Esophagus squamous epithelium (tissue), 5 donors: ENCODE measurements at regions not wholly inside any gene's neighbourhood (a gene's known extent, or its start where the extent isn't known, plus 50 kb on each side); places are given as distances from the start of the nearest gene placed in this dataset.
"Not testable (repeated sequence)": the region's sequence is repeated elsewhere in the genome, so short reads cannot be mapped to it uniquely, and the experiment has no call there.

Source experiments
- DNase-seq: peaks from one replicate; lab custom pipeline; 2025; lab: John Stamatoyannopoulos, UW
- H3K27ac ChIP-seq, 4 donors: fragments of 200-600 bp; sonication (generic); one replicate each; pipeline ENCODE4 v1.5.1; 2016 to 2019; ENCODE audit warnings: mild to moderate bottlenecking in 1 of 4
- H3K27me3 ChIP-seq, 4 donors: fragments of 200-600 bp; sonication (generic); 1 replicate in 3 of 4; 2 replicates in 1 of 4; pipeline versions ENCODE4 v1.5.1 to v1.6.0; 2017 to 2021; ENCODE audit warnings: antibody characterized with exemption in 1 of 4
- H3K36me3 ChIP-seq, 3 donors: fragments of 200-600 bp; sonication (generic); one replicate each; pipeline ENCODE4 v1.5.1; 2016 to 2019
- H3K4me1 ChIP-seq, 3 donors: fragments of 200-600 bp; sonication (generic); one replicate each; pipeline ENCODE4 v1.5.1; 2017 to 2019
- H3K4me3 ChIP-seq, 4 donors: fragments of 200-600 bp; sonication (generic); 1 replicate in 3 of 4; 2 replicates in 1 of 4; pipeline ENCODE4 v1.5.1; 2016 to 2019; ENCODE audit warnings: mild to moderate bottlenecking in 2 of 4, moderate library complexity in 1 of 4
- H3K9me3 ChIP-seq, 3 donors: fragments of 200-600 bp; sonication (generic); one replicate each; pipeline ENCODE4 v1.5.1; 2016 to 2019
- POLR2A ChIP-seq, 4 donors: fragments of 450-650 bp; IDR thresholded peaks; one replicate each; pipeline ENCODE4 v1.6.1; 2017; ENCODE audit warnings: antibody characterized with exemption in 4 of 4, mild to moderate bottlenecking in 4 of 4, moderate library complexity in 3 of 4
- WGBS, 2 donors: methylation state at CpG; one replicate each; pipeline ENCODE4 v1.1.5; 2018; 5-methylcytosine and 5-hydroxymethylcytosine counted together
- intact Hi-C: fragments of 100-400 bp; cut with DNase I; formaldehyde crosslinking; loops from one replicate; pipeline ENCODE4 v1.15.0; 2022
- TF ChIP-seq, protein P1 (sequence below), 6 experiments: fragments of 450-650 bp in 4 of 6; fragments of 200-600 bp in 2 of 6; sonication (generic) in 2 of 6; IDR thresholded peaks; one replicate each; pipeline ENCODE4 v1.5.1; 2016 to 2019; ENCODE audit warnings: antibody characterized with exemption in 6 of 6, mild to moderate bottlenecking in 4 of 6, moderate library complexity in 4 of 6
- donor health status: DM: yes; HTN: yes; CAD: no.

DNA sequence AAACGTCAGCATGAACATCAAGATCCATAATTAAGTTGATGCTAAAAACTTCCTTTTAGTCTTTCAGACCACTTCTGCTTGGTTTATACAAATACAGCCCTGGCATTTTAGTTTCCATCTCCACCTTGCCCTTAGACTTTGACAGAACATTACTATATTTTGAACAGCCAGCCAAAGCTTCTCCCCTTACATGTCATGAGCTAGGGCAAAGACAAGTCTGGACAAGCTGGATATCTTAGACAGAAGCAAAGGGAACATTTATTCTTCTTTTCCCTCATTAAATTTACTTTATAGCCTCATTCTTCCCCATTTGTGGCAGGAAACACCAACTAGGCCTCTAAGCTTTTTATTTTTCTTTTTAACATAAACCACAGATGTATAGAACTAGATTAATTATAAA lies 403.3 kb downstream of the SUCLG1 start:
- WGBS, 2 donors: 25 to 29% methylated on average over 1 of the region's 1 CpG
- no peaks in the 10 kb centered on the region for H3K27me3 ChIP-seq
- intact Hi-C loops: no loop called here
- peaks cover 0 to 11% (median 0%) of the 10 kb centered on the region in 3 donors for H3K4me1 ChIP-seq
- H3K9me3 ChIP-seq: no peaks in the 10 kb centered on the region
- H3K27ac ChIP-seq: no peak overlapping the region
- TF ChIP-seq, protein P1, sequence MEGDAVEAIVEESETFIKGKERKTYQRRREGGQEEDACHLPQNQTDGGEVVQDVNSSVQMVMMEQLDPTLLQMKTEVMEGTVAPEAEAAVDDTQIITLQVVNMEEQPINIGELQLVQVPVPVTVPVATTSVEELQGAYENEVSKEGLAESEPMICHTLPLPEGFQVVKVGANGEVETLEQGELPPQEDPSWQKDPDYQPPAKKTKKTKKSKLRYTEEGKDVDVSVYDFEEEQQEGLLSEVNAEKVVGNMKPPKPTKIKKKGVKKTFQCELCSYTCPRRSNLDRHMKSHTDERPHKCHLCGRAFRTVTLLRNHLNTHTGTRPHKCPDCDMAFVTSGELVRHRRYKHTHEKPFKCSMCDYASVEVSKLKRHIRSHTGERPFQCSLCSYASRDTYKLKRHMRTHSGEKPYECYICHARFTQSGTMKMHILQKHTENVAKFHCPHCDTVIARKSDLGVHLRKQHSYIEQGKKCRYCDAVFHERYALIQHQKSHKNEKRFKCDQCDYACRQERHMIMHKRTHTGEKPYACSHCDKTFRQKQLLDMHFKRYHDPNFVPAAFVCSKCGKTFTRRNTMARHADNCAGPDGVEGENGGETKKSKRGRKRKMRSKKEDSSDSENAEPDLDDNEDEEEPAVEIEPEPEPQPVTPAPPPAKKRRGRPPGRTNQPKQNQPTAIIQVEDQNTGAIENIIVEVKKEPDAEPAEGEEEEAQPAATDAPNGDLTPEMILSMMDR (IDR thresholded peaks at IDR 0.05): no peak
- no peak for TF ChIP-seq POLR2A (IDR thresholded peaks at IDR 0.05)
- H3K36me3 ChIP-seq: no peaks in the 10 kb centered on the region
- no peak overlapping the region for H3K4me3 ChIP-seq
- no peak for DNase-seq

DNA sequence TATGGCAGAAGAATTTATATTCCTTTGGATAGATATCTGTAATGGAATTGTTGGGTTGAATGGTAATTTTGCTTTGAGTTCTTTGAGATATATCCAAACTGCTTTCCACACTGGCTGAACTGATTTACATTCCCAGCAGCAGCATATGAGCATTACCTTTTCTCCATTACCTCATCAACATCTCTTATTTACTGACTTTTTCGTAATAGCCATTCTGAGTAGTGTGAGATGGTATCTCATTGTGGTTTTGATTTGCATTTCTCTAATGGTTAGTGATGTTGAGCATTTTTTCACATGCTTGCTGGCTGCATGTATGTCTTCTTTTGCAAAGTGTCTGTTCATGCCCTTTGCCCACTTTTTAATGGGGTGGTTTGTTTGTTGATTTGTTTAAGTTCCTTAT lies 404.5 kb downstream of the SUCLG1 start:
- 79 to 86% methylated on average over 1 of the region's 1 CpG for WGBS, 2 donors
- peaks cover 0 to 11% (median 0%) of the 10 kb centered on the region in 3 donors for H3K4me1 ChIP-seq
- H3K9me3 ChIP-seq, H3K27me3 ChIP-seq, DNase-seq, intact Hi-C loops, H3K4me3 ChIP-seq, H3K27ac ChIP-seq, H3K36me3 ChIP-seq: not testable (repeated sequence)

DNA sequence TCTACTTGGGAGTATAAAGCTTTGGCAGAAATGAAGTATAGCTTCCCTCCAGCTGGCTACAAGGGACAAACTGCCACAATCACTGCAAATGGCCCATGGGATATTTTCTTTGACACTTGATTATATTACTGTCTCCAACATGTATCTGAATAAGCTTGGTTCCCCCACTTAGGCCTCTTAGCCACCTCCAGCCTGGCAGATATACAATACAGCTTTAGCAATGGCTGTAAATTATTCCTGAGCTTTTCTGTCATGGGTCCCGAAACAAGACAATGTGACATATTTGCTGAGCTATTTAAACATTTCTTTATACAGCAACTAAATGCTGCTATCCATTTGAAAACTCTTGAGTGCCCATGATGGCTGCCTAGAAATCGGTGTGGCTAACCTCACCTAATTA lies 406.2 kb downstream of the SUCLG1 start:
- Histone ChIP-seq H3K9me3 (no peaks in the 10 kb centered on the region), H3K4me1 (peaks cover 0 to 11% (median 0%) of the 10 kb centered on the region in 3 donors), H3K36me3 (no peaks in the 10 kb centered on the region), H3K4me3 (no peak overlapping the region), H3K27ac (peak overlapping the region in 1 of 4 donors; percentile 34), H3K27me3 (no peaks in the 10 kb centered on the region)
- 44 to 85% methylated on average over 2 of the region's 2 CpGs for whole genome bisulfite sequencing, 2 donors
- intact Hi-C loops: no loop called here
- DNase-seq: no peak
- TF ChIP-seq, protein P1 (IDR thresholded peaks at IDR 0.05): no peak
- no peak for TF ChIP-seq POLR2A (IDR thresholded peaks at IDR 0.05)

DNA sequence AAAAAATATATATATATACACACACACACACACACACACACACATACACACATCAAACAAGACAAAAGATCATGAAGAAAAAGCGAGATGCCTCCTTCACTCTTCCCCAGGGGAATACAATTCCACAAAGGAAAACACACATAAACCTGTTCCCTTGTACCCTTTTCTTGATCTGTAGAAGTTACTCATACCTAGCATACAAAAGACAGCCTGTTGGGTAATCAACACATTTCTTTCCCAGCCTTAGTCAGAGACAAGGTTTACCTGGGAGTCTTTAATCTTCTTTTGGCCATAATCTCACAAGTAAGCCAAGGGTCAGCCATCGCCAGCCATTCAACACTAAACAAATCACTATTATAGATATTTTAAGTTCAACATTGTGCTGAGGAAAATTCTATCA lies 407.0 kb downstream of the SUCLG1 start:
- H3K27me3 ChIP-seq: no peaks in the 10 kb centered on the region
- intact Hi-C loops: no loop called here
- no peak for DNase-seq

DNA sequence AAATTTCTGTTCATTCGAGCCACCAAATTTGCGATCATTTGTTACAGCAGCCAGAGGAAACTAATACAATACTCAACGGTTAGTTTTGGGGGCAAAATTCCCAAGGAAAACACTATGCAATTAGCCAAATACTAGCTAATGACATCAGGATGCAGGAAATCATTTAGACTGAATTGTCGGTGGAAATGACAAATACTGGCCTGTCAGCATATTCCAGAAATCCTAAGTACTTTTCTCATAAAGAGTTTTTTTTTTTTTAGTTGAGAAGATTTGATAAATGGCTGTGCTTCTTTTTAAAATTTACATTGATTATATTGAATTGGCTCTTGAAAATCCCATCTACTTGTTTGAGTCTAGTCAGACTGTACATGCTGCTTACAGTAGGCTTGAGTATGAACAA lies 410.1 kb downstream of the SUCLG1 start:
- Histone ChIP-seq H3K27me3 (no peaks in the 10 kb centered on the region), H3K27ac (no peak overlapping the region), H3K36me3 (no peaks in the 10 kb centered on the region), H3K4me3 (no peak overlapping the region), H3K9me3 (no peaks in the 10 kb centered on the region), H3K4me1 (peaks cover 0 to 11% (median 0%) of the 10 kb centered on the region in 3 donors)
- no peak for TF ChIP-seq POLR2A (IDR thresholded peaks at IDR 0.05)
- no peak for DNase-seq
- intact Hi-C loops: no loop called here
- 65 to 73% methylated on average over 4 of the region's 4 CpGs for WGBS, 2 donors

More for the DNA sequence above, 407.0 kb downstream of the SUCLG1 start:
- Histone ChIP-seq H3K27ac (peak overlapping the region in 1 of 4 donors; percentile 34), H3K4me1 (peaks cover 0 to 11% (median 0%) of the 10 kb centered on the region in 3 donors), H3K4me3 (no peak overlapping the region), H3K9me3 (no peaks in the 10 kb centered on the region), H3K36me3 (no peaks in the 10 kb centered on the region)
- WGBS, 2 donors: 49% methylated on average over 2 of the region's 2 CpGs
- TF ChIP-seq, protein P1 (IDR thresholded peaks at IDR 0.05): no peak
- no peak for TF ChIP-seq POLR2A (IDR thresholded peaks at IDR 0.05)

DNA sequence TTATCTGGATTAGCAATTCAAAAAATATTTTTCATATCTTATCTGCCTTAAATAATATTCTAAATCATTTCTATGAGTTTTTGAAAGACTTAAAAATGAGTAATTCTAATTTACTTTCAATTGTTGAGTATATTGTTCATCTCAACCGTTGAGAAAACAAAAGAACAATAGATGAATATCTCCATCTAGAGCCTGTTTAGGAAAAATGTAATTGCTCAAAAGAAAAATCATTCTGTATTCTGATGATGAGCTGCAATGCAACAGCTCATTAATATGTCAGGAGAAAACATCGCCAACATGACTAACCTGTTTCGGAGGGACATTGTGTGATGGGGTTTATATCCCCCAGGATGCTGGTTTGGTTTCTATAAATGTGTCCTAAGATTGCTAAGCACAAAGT lies 417.6 kb downstream of the SUCLG1 start:
- DNase-seq: no peak
- Histone ChIP-seq H3K4me1 (no peaks in the 10 kb centered on the region), H3K27me3 (peaks cover 0 to 5% (median 0%) of the 10 kb centered on the region in 4 donors), H3K36me3 (no peaks in the 10 kb centered on the region), H3K4me3 (no peak overlapping the region), H3K9me3 (no peaks in the 10 kb centered on the region), H3K27ac (no peak overlapping the region)
- 60 to 61% methylated on average over 3 of the region's 3 CpGs for WGBS, 2 donors
- intact Hi-C loops: no loop called here
- TF ChIP-seq, protein P1 (IDR thresholded peaks at IDR 0.05): no peak
- TF ChIP-seq POLR2A (IDR thresholded peaks at IDR 0.05): no peak
